Ishikawa (cell line): ENCODE measurements at regions not wholly inside any gene's neighbourhood (a gene's known extent, or its start where the extent isn't known, plus 50 kb on each side); places are given as distances from the start of the nearest gene placed in this dataset.

Experiments
- CEBPB ChIP-seq: IDR thresholded peaks from 2 replicates; pipeline ENCODE4 v1.6.1; 2012
- CREB1 ChIP-seq: IDR thresholded peaks from 2 replicates; pipeline ENCODE4 v1.6.1; 2012; ENCODE audit warnings: low read depth
- EGR1 ChIP-seq: IDR thresholded peaks from 2 replicates; pipeline ENCODE4 v1.6.1; 2012
- EP300 ChIP-seq: IDR thresholded peaks from 2 replicates; pipeline ENCODE4 v1.6.1; 2012; ENCODE audit warnings: borderline replicate concordance
- FOXM1 ChIP-seq: IDR thresholded peaks from 2 replicates; pipeline ENCODE4 v1.6.1; 2012; ENCODE audit warnings: low read depth, borderline replicate concordance
- NFIC ChIP-seq: IDR thresholded peaks from 2 replicates; pipeline ENCODE4 v1.6.1; 2012
- RAD21 ChIP-seq: IDR thresholded peaks from 2 replicates; pipeline ENCODE4 v1.6.1; 2012; ENCODE audit warnings: low read depth
- TAF1 ChIP-seq: IDR thresholded peaks from 2 replicates; pipeline ENCODE4 v1.6.1; 2012; ENCODE audit warnings: low read depth, mild to moderate bottlenecking
- TCF12 ChIP-seq: IDR thresholded peaks from 2 replicates; pipeline ENCODE4 v1.6.1; 2012; ENCODE audit warnings: low read depth
- TEAD4 ChIP-seq: IDR thresholded peaks from 2 replicates; pipeline ENCODE4 v1.6.1; 2012
- YY1 ChIP-seq: IDR thresholded peaks from 2 replicates; pipeline ENCODE4 v1.6.1; 2012; ENCODE audit warnings: low read depth
- ZBTB7A ChIP-seq: IDR thresholded peaks from 2 replicates; pipeline ENCODE4 v1.6.1; 2012; ENCODE audit warnings: low read depth
- TF ChIP-seq, protein P1 (sequence below): IDR thresholded peaks from 2 replicates; pipeline ENCODE4 v1.6.1; 2012; ENCODE audit warnings: low read depth, mild to moderate bottlenecking
- TF ChIP-seq, protein P2 (sequence below): IDR thresholded peaks from 2 replicates; pipeline ENCODE4 v1.6.1; 2012
- TF ChIP-seq, protein P3 (sequence below): IDR thresholded peaks from 2 replicates; pipeline ENCODE4 v1.6.1; 2012

DNA sequence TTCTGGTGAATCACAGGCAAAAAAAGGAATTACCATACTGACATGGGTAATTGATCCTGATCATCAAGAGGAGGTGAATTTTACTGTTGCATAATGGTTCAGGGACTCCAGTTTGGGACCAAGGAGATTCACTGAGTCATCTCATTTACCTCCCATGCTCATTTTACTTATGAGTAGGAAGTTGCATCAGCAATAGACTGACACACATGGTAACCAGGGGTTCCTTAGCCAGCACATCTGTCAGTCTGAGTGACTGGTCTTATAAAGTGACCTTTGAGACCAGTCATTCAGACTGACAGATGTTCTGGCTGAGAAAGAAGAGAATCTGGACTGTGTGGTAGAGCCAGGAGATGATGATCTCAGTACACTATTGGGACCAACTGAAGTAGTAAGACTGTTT is 384.6 kb upstream of the CD180 start:
- TF ChIP-seq, protein P1, sequence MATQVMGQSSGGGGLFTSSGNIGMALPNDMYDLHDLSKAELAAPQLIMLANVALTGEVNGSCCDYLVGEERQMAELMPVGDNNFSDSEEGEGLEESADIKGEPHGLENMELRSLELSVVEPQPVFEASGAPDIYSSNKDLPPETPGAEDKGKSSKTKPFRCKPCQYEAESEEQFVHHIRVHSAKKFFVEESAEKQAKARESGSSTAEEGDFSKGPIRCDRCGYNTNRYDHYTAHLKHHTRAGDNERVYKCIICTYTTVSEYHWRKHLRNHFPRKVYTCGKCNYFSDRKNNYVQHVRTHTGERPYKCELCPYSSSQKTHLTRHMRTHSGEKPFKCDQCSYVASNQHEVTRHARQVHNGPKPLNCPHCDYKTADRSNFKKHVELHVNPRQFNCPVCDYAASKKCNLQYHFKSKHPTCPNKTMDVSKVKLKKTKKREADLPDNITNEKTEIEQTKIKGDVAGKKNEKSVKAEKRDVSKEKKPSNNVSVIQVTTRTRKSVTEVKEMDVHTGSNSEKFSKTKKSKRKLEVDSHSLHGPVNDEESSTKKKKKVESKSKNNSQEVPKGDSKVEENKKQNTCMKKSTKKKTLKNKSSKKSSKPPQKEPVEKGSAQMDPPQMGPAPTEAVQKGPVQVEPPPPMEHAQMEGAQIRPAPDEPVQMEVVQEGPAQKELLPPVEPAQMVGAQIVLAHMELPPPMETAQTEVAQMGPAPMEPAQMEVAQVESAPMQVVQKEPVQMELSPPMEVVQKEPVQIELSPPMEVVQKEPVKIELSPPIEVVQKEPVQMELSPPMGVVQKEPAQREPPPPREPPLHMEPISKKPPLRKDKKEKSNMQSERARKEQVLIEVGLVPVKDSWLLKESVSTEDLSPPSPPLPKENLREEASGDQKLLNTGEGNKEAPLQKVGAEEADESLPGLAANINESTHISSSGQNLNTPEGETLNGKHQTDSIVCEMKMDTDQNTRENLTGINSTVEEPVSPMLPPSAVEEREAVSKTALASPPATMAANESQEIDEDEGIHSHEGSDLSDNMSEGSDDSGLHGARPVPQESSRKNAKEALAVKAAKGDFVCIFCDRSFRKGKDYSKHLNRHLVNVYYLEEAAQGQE: no peak
- TF ChIP-seq EGR1 (no peak), ZBTB7A (no peak), NFIC (no peak), FOXM1 (no peak), CREB1 (no peak), EP300 (no peak), TCF12 (no peak)

DNA sequence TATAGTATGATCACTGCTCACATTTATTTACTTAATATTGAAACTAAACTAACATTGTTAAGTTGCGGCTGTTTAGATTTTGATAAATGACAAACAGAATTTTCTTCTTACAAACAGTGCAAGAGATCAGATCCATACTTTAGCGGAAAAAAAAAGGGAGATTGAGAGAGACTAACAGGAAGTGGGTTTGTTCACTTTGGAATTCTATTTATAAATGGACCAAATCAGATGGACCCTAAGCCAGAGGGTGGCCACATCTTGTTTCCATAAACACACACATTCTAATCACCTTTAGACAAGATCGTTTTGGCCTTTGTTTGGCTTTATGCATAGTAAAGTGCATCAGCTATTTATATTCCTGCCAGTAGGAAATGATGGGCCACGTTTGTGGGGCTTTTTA is 381.4 kb upstream of the CD180 start:
- TF ChIP-seq, protein P2, sequence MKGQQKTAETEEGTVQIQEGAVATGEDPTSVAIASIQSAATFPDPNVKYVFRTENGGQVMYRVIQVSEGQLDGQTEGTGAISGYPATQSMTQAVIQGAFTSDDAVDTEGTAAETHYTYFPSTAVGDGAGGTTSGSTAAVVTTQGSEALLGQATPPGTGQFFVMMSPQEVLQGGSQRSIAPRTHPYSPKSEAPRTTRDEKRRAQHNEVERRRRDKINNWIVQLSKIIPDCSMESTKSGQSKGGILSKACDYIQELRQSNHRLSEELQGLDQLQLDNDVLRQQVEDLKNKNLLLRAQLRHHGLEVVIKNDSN: no peak
- no peak for TF ChIP-seq EGR1
- TF ChIP-seq YY1: no peak
- TF ChIP-seq RAD21: no peak
- TF ChIP-seq CREB1: no peak
- no peak for TF ChIP-seq CEBPB
- no peak for TF ChIP-seq NFIC
- TF ChIP-seq ZBTB7A: no peak
- TF ChIP-seq, protein P1: no peak
- TF ChIP-seq EP300: no peak
- TF ChIP-seq TCF12: no peak
- TF ChIP-seq, protein P3, sequence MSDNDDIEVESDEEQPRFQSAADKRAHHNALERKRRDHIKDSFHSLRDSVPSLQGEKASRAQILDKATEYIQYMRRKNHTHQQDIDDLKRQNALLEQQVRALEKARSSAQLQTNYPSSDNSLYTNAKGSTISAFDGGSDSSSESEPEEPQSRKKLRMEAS: no peak
- no peak for TF ChIP-seq TAF1
- no peak for TF ChIP-seq FOXM1

DNA sequence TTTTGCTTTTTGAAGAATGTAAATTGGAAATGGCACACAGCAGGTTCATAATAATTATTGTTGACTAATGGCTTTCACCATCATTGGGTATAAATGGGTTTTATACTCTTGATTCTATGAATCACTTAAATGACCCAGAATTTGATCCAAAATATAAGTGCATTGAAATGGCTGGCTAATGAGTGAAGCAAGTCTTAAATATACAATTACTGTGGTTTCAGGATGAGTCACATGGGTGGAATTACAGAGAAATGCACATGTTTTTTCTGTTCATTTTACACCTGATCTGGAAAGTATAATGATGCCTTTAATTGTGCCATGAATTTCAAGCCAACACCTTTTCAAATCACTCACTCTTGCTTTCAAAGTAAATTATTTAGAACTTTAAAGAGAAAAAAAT is 380.8 kb upstream of the CD180 start:
- TF ChIP-seq, protein P2: no peak
- TF ChIP-seq, protein P1: no peak
- no peak for TF ChIP-seq FOXM1
- TF ChIP-seq, protein P3: no peak
- no peak for TF ChIP-seq TCF12
- peak; percentile 45; the same call in 1 of the 2 replicates for TF ChIP-seq NFIC

DNA sequence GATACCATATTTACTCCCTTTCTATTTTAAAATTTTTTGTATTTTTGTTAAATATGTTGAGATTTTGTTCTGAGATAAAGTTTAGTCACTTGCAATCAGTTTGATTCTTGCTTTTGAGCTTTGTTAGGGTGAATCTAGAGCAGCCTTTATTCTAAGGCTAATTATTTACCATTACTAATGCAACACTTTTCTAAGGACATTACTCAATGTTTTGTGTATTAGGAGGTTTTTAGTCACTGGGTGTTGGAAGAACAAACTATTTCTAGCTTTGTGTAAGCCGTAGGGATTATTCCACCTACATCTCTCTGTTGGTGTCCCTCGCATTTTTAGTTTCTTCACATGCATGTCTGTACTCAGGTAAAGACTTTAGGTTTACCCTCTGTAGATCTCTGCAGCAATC is 379.5 kb upstream of the CD180 start:
- no peak for TF ChIP-seq CEBPB
- no peak for TF ChIP-seq RAD21
- no peak for TF ChIP-seq EP300
- no peak for TF ChIP-seq TEAD4
- no peak for TF ChIP-seq CREB1
- TF ChIP-seq, protein P2: no peak
- TF ChIP-seq, protein P1: no peak
- TF ChIP-seq ZBTB7A: no peak
- TF ChIP-seq NFIC: no peak
- TF ChIP-seq, protein P3: no peak
- TF ChIP-seq TAF1: no peak
- TF ChIP-seq FOXM1: no peak
- no peak for TF ChIP-seq EGR1
- no peak for TF ChIP-seq TCF12
- TF ChIP-seq YY1: no peak
